ENCODE measurements at regions not wholly inside any gene's neighbourhood (a gene's known extent, or its start where the extent isn't known, plus 50 kb on each side); places are given as distances from the start of the nearest gene placed in this dataset.
A peak's percentile ranks its signal among the peaks of the same experiment; 100 is the strongest.

GRCh38 chr4:152022543-152022942 is 261.7 kb upstream of the GATB start:
- DNase-seq (ENCODE audit: low read depth in 2 of 2): no peak

- DNase-seq (ENCODE audit: low read depth in 2 of 2): no peak
Observed at GRCh38 chr4:152021788-152022438, 261.1 kb upstream of the GATB start.

- DNase-seq (ENCODE audit: low read depth in 2 of 2): no peak
Observed at GRCh38 chr4:152020073-152020472, 259.3 kb upstream of the GATB start.

GRCh38 chr4:152016303-152016620 is 255.5 kb upstream of the GATB start:
- no peak for DNase-seq (ENCODE audit: low read depth in 2 of 2)

- no peak for DNase-seq (ENCODE audit: low read depth in 2 of 2)
Observed at GRCh38 chr4:152015597-152016302, 254.9 kb upstream of the GATB start.

GRCh38 chr4:152014280-152014679 is 253.5 kb upstream of the GATB start:
- peak; percentile 11 to 35 for DNase-seq (ENCODE audit: low read depth in 2 of 2)

- DNase-seq (ENCODE audit: low read depth in 2 of 2): no peak
Observed at GRCh38 chr4:152011469-152011868, 250.7 kb upstream of the GATB start.

- no peak for DNase-seq (ENCODE audit: low read depth in 2 of 2)
Observed at GRCh38 chr4:152010710-152011079, 249.9 kb upstream of the GATB start.

- DNase-seq (ENCODE audit: low read depth in 2 of 2): no peak
Observed at GRCh38 chr4:152009983-152010709, 249.3 kb upstream of the GATB start.

GRCh38 chr4:152009031-152009670 is 248.3 kb upstream of the GATB start:
- no peak for DNase-seq (ENCODE audit: low read depth in 2 of 2)

- no peak for DNase-seq (ENCODE audit: low read depth in 2 of 2)
Observed at GRCh38 chr4:152007111-152007510, 246.3 kb upstream of the GATB start.

- DNase-seq (ENCODE audit: low read depth in 2 of 2): no peak
Observed at GRCh38 chr4:152004801-152005200, 244.0 kb upstream of the GATB start.

GRCh38 chr4:152000518-152000917 is 239.7 kb upstream of the GATB start:
- DNase-seq (ENCODE audit: low read depth in 2 of 2): no peak

- no peak for DNase-seq (ENCODE audit: low read depth in 2 of 2)
Observed at GRCh38 chr4:151998723-151999122, 237.9 kb upstream of the GATB start.

GRCh38 chr4:151997461-151997860 is 236.7 kb upstream of the GATB start:
- no peak for DNase-seq (ENCODE audit: low read depth in 2 of 2)

- DNase-seq (ENCODE audit: low read depth in 2 of 2): no peak
Observed at GRCh38 chr4:151994429-151994828, 233.6 kb upstream of the GATB start.

- no peak for DNase-seq (ENCODE audit: low read depth in 2 of 2)
Observed at GRCh38 chr4:151993521-151993920, 232.7 kb upstream of the GATB start.

- no peak for DNase-seq (ENCODE audit: low read depth in 2 of 2)
Observed at GRCh38 chr4:151992332-151993154, 231.7 kb upstream of the GATB start.

- no peak for DNase-seq (ENCODE audit: low read depth in 2 of 2)
Observed at GRCh38 chr4:151991884-151992167, 231.0 kb upstream of the GATB start.

GRCh38 chr4:151991001-151991883 is 230.4 kb upstream of the GATB start:
- no peak for DNase-seq (ENCODE audit: low read depth in 2 of 2)

GRCh38 chr4:151990201-151990600 is 229.4 kb upstream of the GATB start:
- DNase-seq (ENCODE audit: low read depth in 2 of 2): no peak

Measured in activated CD4-positive, alpha-beta T cell treated with anti-CD3 and anti-CD28 coated beads for 24 hours (primary cell).